ENCODE measurements at regions not wholly inside any gene's neighbourhood (a gene's known extent, or its start where the extent isn't known, plus 50 kb on each side); places are given as distances from the start of the nearest gene placed in this dataset.

- H3K9me3 Mint-ChIP-seq = no peaks in the 10 kb centered on the region
- no peaks in the 10 kb centered on the region for H3K36me3 Mint-ChIP-seq (ENCODE audit: low read depth)
- H2AFZ ChIP-seq = no peak overlapping the region
- H3K36me3 ChIP-seq (ENCODE audit: insufficient read depth) = no peaks in the 10 kb centered on the region
- no peak overlapping the region for H3K4me2 ChIP-seq
- TF ChIP-seq CREB1 (CRISPR knock-in tag; IDR thresholded peaks at IDR 0.05; ENCODE audit: low read depth) (no peak), REST (IDR thresholded peaks at IDR 0.05; ENCODE audit: unreplicated experiment) (no peak), EZH2phosphoT487 (IDR thresholded peaks at IDR 0.05; ENCODE audit: unreplicated experiment) (no peak), ZNF114 (CRISPR knock-in tag; IDR thresholded peaks at IDR 0.05) (no peak), EZH2 (IDR thresholded peaks at IDR 0.05; ENCODE audit: low read depth, unreplicated experiment) (no peak), ETS1 (IDR thresholded peaks at IDR 0.05) (no peak), ZNF331 (CRISPR knock-in tag; IDR thresholded peaks at IDR 0.05; ENCODE audit: low read depth) (no peak), STAT1 (IDR thresholded peaks at IDR 0.05; ENCODE audit: unreplicated experiment) (no peak), POLR2AphosphoS5 (IDR thresholded peaks at IDR 0.05; ENCODE audit: low read depth) (no peak), NANOG (IDR thresholded peaks at IDR 0.05; ENCODE audit: borderline replicate concordance) (no peak), JUNB (IDR thresholded peaks at IDR 0.05; ENCODE audit: unreplicated experiment) (no peak)
- TF ChIP-seq, protein P1, sequence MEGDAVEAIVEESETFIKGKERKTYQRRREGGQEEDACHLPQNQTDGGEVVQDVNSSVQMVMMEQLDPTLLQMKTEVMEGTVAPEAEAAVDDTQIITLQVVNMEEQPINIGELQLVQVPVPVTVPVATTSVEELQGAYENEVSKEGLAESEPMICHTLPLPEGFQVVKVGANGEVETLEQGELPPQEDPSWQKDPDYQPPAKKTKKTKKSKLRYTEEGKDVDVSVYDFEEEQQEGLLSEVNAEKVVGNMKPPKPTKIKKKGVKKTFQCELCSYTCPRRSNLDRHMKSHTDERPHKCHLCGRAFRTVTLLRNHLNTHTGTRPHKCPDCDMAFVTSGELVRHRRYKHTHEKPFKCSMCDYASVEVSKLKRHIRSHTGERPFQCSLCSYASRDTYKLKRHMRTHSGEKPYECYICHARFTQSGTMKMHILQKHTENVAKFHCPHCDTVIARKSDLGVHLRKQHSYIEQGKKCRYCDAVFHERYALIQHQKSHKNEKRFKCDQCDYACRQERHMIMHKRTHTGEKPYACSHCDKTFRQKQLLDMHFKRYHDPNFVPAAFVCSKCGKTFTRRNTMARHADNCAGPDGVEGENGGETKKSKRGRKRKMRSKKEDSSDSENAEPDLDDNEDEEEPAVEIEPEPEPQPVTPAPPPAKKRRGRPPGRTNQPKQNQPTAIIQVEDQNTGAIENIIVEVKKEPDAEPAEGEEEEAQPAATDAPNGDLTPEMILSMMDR (conservative IDR thresholded peaks at IDR 0.05; ENCODE audit: low read depth in 2 of 2) = no peak
- TF ChIP-seq, protein P2, sequence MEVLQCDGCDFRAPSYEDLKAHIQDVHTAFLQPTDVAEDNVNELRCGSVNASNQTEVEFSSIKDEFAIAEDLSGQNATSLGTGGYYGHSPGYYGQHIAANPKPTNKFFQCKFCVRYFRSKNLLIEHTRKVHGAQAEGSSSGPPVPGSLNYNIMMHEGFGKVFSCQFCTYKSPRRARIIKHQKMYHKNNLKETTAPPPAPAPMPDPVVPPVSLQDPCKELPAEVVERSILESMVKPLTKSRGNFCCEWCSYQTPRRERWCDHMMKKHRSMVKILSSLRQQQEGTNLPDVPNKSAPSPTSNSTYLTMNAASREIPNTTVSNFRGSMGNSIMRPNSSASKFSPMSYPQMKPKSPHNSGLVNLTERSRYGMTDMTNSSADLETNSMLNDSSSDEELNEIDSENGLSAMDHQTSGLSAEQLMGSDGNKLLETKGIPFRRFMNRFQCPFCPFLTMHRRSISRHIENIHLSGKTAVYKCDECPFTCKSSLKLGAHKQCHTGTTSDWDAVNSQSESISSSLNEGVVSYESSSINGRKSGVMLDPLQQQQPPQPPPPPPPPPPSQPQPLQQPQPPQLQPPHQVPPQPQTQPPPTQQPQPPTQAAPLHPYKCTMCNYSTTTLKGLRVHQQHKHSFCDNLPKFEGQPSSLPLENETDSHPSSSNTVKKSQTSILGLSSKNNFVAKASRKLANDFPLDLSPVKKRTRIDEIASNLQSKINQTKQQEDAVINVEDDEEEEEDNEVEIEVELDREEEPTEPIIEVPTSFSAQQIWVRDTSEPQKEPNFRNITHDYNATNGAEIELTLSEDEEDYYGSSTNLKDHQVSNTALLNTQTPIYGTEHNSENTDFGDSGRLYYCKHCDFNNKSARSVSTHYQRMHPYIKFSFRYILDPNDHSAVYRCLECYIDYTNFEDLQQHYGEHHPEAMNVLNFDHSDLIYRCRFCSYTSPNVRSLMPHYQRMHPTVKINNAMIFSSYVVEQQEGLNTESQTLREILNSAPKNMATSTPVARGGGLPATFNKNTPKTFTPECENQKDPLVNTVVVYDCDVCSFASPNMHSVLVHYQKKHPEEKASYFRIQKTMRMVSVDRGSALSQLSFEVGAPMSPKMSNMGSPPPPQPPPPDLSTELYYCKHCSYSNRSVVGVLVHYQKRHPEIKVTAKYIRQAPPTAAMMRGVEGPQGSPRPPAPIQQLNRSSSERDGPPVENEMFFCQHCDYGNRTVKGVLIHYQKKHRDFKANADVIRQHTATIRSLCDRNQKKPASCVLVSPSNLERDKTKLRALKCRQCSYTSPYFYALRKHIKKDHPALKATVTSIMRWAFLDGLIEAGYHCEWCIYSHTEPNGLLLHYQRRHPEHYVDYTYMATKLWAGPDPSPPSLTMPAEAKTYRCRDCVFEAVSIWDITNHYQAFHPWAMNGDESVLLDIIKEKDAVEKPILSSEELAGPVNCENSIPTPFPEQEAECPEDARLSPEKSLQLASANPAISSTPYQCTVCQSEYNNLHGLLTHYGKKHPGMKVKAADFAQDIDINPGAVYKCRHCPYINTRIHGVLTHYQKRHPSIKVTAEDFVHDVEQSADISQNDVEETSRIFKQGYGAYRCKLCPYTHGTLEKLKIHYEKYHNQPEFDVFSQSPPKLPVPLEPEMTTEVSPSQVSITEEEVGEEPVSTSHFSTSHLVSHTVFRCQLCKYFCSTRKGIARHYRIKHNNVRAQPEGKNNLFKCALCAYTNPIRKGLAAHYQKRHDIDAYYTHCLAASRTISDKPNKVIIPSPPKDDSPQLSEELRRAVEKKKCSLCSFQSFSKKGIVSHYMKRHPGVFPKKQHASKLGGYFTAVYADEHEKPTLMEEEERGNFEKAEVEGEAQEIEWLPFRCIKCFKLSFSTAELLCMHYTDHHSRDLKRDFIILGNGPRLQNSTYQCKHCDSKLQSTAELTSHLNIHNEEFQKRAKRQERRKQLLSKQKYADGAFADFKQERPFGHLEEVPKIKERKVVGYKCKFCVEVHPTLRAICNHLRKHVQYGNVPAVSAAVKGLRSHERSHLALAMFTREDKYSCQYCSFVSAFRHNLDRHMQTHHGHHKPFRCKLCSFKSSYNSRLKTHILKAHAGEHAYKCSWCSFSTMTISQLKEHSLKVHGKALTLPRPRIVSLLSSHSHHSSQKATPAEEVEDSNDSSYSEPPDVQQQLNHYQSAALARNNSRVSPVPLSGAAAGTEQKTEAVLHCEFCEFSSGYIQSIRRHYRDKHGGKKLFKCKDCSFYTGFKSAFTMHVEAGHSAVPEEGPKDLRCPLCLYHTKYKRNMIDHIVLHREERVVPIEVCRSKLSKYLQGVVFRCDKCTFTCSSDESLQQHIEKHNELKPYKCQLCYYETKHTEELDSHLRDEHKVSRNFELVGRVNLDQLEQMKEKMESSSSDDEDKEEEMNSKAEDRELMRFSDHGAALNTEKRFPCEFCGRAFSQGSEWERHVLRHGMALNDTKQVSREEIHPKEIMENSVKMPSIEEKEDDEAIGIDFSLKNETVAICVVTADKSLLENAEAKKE (CRISPR knock-in tag; IDR thresholded peaks at IDR 0.05) = no peak
- H3K27me3 ChIP-seq (ENCODE audit: insufficient read depth) = no peaks in the 10 kb centered on the region
- no peaks in the 10 kb centered on the region for H3F3A ChIP-seq (replicated peaks; ENCODE audit: low read depth)
- no peaks in the 10 kb centered on the region for H4K20me1 ChIP-seq (replicated peaks; ENCODE audit: insufficient read depth)
- DNase-seq (ENCODE audit: low spot score) = no peak
- no peaks in the 10 kb centered on the region; the same call in 1 of the 2 replicates for H3K9me2 ChIP-seq (ENCODE audit: insufficient read depth)
- no peaks in the 10 kb centered on the region for H3K79me2 ChIP-seq (replicated peaks; ENCODE audit: insufficient read depth)
- no peak overlapping the region for H3K27ac Mint-ChIP-seq
- H3K27me3 Mint-ChIP-seq (ENCODE audit: insufficient read depth, low read depth, poor library complexity) = peaks cover 3% of the 10 kb centered on the region
- H3K4me3 ChIP-seq = no peak overlapping the region
- H3K4me1 ChIP-seq (ENCODE audit: insufficient read depth) = no peaks in the 10 kb centered on the region
- H3K27ac ChIP-seq (ENCODE audit: low read depth) = no peak overlapping the region
- no peak overlapping the region for H3K4me3 Mint-ChIP-seq
- H3K4me1 Mint-ChIP-seq = no peaks in the 10 kb centered on the region
- ATAC-seq = no peak
These were observed 503.1 kb downstream of the FOXO1 start for GRCh38 chr13:40163066-40164000.

Measured in GM23338 (cell line).